K562 (cell line): ENCODE measurements at regions not wholly inside any gene's neighbourhood (a gene's known extent, or its start where the extent isn't known, plus 50 kb on each side); places are given as distances from the start of the nearest gene placed in this dataset.

ENCODE experiments used
- BCL6 ChIP-seq: fragments of 250-450 bp; sonication (Bioruptor Pico); IDR thresholded peaks from 2 replicates; pipeline ENCODE4 v1.4.0; 2020
- EZH2 ChIP-seq: IDR thresholded peaks from 2 replicates; pipeline ENCODE4 v1.6.1; 2012; ENCODE audit warnings: low read depth, mild to moderate bottlenecking, inconsistent platforms, low read length, borderline replicate concordance
- FOXM1 ChIP-seq, 2 experiments: fragments of 450-650 bp in 1 of 2; sonication (generic) in 1 of 2; formaldehyde crosslinking in 1 of 2; IDR thresholded peaks; 2 replicates each; pipeline versions ENCODE4 v1.6.1 to v1.9.0; 2017 to 2022; ENCODE audit warnings: low read depth in 2 of 2, mild to moderate bottlenecking in 2 of 2, missing genetic modification reagents in 1 of 2, moderate library complexity in 1 of 2
- HCFC1 ChIP-seq: IDR thresholded peaks from 2 replicates; pipeline ENCODE4 v1.6.1; 2012; ENCODE audit warnings: low read depth, low read length, improper control_type of control experiment
- MCM3 ChIP-seq: fragments of 450-650 bp; IDR thresholded peaks from 2 replicates; pipeline ENCODE4 v1.6.1; 2016
- NCOA2 ChIP-seq, 2 experiments: fragments of 450-650 bp; IDR thresholded peaks; 2 replicates each; pipeline ENCODE4 v1.6.1; 2018; ENCODE audit warnings: mild to moderate bottlenecking in 2 of 2, moderate library complexity in 1 of 2; ENCODE audit not compliant: partially characterized antibody in 2 of 2
- SMAD2 ChIP-seq: fragments of 150-350 bp; IDR thresholded peaks from 2 replicates; pipeline ENCODE4 v1.6.1; 2014; ENCODE audit warnings: low read depth, mild to moderate bottlenecking, low read length
- TBL1XR1 ChIP-seq, 2 experiments: IDR thresholded peaks; 2 replicates each; pipeline ENCODE4 v1.6.1; 2012; ENCODE audit warnings: improper control_type of control experiment in 2 of 2, low read length in 2 of 2, mild to moderate bottlenecking in 1 of 2
- ZBTB17 ChIP-seq: fragments of 450-650 bp; formaldehyde crosslinking; IDR thresholded peaks from 2 replicates; pipeline ENCODE4 v1.4.0; 2020; ENCODE audit warnings: mild to moderate bottlenecking
- ZNF707 ChIP-seq: fragments of 250-450 bp; sonication (Bioruptor Pico); conservative IDR thresholded peaks from 2 replicates; pipeline ENCODE4 v1.8.0; 2022; ENCODE audit warnings: inconsistent platforms, mild to moderate bottlenecking, moderate library complexity
- TF ChIP-seq, protein P1 (sequence below): sonication (generic); formaldehyde crosslinking; IDR thresholded peaks from 2 replicates; pipeline ENCODE4 v1.8.1; 2023; ENCODE audit warnings: mild to moderate bottlenecking, missing genetic modification reagents
- TF ChIP-seq, protein P2 (sequence below): sonication (generic); formaldehyde crosslinking; IDR thresholded peaks from 2 replicates; pipeline ENCODE4 v1.8.0; 2023; ENCODE audit warnings: missing genetic modification reagents, mild to moderate bottlenecking, borderline replicate concordance

DNA sequence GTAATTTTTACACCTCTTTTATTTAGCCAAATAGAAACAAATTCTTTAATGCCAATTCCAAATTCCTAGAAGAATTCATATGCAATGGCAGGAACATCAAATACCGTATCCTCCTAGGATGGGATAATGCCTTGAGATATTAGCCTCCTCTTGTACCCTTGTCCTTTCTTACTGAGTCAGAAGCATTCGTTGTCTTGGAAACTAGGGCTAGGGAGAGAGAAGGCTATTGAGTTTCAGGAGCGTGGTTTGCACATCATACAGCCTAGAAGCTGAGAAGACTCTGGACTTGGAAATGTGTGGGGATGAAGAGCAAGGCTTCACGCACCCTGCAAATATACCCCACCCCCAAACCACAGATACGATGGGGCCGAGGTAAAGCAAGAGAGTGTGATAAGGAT is 300.7 kb downstream of the SP3 start:
- no peak for TF ChIP-seq TBL1XR1 (IDR thresholded peaks at IDR 0.05; ENCODE audit: low read length in 2 of 2)
- no peak for TF ChIP-seq NCOA2 (IDR thresholded peaks at IDR 0.05; ENCODE audit: partially characterized antibody in 2 of 2)
- no peak for TF ChIP-seq BCL6 (CRISPR knock-in tag)
- TF ChIP-seq FOXM1 (IDR thresholded peaks at IDR 0.05; ENCODE audit: low read depth), result no peak
- TF ChIP-seq FOXM1 (CRISPR knock-in tag; IDR thresholded peaks at IDR 0.05; ENCODE audit: low read depth), result no peak
- no peak for TF ChIP-seq ZNF707
- TF ChIP-seq MCM3, result no peak
- no peak for TF ChIP-seq SMAD2
- TF ChIP-seq, protein P1, sequence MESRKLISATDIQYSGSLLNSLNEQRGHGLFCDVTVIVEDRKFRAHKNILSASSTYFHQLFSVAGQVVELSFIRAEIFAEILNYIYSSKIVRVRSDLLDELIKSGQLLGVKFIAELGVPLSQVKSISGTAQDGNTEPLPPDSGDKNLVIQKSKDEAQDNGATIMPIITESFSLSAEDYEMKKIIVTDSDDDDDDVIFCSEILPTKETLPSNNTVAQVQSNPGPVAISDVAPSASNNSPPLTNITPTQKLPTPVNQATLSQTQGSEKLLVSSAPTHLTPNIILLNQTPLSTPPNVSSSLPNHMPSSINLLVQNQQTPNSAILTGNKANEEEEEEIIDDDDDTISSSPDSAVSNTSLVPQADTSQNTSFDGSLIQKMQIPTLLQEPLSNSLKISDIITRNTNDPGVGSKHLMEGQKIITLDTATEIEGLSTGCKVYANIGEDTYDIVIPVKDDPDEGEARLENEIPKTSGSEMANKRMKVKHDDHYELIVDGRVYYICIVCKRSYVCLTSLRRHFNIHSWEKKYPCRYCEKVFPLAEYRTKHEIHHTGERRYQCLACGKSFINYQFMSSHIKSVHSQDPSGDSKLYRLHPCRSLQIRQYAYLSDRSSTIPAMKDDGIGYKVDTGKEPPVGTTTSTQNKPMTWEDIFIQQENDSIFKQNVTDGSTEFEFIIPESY, result no peak
- TF ChIP-seq ZBTB17, result no peak
- TF ChIP-seq, protein P2, sequence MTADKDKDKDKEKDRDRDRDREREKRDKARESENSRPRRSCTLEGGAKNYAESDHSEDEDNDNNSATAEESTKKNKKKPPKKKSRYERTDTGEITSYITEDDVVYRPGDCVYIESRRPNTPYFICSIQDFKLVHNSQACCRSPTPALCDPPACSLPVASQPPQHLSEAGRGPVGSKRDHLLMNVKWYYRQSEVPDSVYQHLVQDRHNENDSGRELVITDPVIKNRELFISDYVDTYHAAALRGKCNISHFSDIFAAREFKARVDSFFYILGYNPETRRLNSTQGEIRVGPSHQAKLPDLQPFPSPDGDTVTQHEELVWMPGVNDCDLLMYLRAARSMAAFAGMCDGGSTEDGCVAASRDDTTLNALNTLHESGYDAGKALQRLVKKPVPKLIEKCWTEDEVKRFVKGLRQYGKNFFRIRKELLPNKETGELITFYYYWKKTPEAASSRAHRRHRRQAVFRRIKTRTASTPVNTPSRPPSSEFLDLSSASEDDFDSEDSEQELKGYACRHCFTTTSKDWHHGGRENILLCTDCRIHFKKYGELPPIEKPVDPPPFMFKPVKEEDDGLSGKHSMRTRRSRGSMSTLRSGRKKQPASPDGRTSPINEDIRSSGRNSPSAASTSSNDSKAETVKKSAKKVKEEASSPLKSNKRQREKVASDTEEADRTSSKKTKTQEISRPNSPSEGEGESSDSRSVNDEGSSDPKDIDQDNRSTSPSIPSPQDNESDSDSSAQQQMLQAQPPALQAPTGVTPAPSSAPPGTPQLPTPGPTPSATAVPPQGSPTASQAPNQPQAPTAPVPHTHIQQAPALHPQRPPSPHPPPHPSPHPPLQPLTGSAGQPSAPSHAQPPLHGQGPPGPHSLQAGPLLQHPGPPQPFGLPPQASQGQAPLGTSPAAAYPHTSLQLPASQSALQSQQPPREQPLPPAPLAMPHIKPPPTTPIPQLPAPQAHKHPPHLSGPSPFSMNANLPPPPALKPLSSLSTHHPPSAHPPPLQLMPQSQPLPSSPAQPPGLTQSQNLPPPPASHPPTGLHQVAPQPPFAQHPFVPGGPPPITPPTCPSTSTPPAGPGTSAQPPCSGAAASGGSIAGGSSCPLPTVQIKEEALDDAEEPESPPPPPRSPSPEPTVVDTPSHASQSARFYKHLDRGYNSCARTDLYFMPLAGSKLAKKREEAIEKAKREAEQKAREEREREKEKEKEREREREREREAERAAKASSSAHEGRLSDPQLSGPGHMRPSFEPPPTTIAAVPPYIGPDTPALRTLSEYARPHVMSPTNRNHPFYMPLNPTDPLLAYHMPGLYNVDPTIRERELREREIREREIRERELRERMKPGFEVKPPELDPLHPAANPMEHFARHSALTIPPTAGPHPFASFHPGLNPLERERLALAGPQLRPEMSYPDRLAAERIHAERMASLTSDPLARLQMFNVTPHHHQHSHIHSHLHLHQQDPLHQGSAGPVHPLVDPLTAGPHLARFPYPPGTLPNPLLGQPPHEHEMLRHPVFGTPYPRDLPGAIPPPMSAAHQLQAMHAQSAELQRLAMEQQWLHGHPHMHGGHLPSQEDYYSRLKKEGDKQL (CRISPR knock-in tag), result no peak
- no peak for TF ChIP-seq HCFC1
- TF ChIP-seq EZH2, result no peak
